ENCODE measurements at regions not wholly inside any gene's neighbourhood (a gene's known extent, or its start where the extent isn't known, plus 50 kb on each side); places are given as distances from the start of the nearest gene placed in this dataset.

DNA sequence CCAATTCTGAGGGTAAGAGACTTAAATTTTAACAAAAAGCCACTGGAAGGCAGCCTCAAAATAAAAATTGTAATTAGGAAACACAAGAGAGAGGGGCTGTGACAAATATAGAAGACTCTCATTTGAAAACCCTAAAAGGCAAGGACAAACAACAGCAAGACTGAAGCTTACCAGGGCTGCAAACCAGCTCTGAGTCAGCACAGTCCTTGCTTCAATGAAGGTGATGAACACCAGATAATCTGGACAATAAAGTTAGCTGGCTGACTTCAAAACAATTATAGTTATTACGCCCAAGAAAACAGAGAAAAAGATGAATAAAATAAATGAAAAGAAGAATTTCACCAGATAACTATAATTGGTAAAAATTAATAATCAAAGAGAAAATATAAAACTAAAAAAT lies 149.3 kb upstream of the NSMCE3 start:
- no peak for DNase-seq

DNA sequence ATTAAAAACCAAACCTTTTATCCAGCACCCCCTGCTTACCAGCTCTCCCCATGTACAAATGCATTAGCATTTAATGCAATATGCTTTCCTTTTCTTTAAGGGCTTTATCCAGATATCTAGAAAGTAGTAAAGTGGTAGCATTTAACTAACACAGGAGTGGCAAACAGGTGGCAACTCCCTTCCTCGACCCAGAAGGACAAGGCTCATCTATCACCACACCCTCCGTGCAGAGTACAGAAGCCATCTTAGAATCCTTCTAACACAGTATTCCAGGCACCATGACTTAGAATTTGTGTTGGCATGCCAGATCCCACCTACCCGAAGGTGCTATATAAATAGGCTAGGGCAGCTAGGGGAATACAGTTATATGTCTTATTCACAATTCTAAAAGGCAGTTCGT lies 148.6 kb upstream of the NSMCE3 start:
- DNase-seq: no peak

DNA sequence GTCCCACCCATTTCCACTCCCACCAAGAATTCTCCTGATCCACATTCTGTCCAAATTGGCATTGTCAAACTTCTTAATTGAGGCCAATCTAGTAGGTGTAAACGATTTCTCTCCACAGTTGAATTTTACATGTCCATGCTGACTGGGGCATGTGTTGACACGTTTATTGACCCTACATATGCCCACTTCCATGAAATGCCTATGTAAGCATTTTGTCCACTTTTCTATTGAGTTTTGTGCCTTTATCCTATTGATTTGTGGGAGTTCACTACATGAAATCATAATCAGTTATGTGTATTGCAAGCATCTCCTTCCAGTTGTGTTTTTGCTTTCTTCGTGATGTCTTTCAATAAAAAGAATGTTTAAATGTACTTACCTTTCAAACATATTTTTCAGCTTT lies 141.7 kb upstream of the NSMCE3 start:
- DNase-seq: no peak

DNA sequence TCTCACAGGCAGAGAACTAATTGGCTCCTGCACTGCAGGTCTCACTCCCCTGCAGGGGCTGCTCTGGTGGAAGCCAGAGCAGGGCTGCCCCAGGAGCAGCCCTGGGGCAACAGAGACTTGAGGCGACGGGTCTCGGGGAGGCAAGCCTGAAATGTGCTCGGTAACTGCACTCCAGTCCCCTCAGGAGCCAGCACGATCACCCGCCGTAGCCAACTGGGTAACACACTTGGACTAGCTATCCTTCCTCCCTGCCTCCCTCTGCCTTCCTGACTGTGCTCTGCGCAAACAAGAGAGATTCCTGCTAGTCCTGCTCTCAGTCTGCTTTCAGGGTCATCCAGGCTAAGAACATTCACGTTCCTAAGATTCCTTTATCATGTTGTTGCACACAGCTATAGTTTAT lies 140.7 kb upstream of the NSMCE3 start:
- no peak for DNase-seq

DNA sequence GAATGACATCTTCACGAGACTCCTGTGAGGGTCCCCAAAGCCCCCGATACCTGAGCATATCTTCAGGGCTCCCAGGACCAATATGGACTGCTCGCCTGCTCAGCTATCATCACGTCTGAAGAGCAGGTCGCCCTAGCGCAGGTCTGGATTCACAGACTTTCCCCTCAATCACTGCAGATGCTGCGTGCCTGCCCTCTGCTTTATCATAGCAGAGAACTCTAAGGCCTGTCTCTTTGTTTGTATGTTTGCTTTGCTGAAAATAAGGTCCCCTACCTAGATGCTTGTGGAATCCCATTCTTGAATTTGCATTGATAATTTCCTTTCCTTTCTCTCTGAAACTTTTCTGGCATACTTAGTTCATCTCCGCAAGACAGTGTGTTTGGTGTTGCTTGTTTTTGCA lies 140.3 kb upstream of the NSMCE3 start:
- DNase-seq: no peak

DNA sequence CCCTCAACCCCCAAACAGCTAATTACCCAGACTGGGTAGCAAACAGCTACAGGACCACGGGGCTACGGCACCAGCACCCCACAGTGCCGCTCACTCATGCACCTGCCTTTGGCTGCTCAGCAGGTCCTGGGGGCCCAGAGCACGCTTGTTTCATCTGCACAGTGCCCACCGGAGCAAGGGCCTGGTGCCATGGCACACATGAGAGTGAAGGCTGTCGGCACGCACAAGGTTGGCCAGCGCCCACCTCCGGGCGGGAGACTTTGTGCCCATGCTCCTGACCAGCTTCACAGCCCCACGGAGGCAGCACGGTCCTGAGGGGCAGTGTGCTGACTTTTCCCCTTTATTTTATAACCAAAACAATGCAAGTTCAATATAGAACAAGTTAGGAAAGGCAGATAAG lies 135.9 kb upstream of the NSMCE3 start:
- no peak for DNase-seq

DNA sequence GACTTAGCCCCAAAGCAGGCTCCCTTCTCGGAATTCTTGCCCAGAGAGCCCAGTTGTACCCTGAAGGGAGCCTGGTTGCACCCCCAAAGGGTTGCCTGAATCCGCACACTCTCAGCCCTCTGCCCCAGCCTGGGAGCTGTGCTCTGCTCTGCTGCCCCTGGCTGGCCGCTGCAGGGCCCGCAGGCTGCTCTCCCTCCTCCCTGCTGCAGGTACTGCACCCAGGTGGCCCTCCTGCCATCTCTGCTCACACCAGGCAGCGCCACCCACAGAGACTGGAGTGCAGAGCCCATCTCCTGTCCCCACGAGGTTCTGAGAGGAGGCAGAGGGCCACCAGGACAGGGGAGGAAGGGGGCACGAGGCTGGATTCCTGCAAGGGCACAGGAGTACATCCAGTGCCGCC lies 134.2 kb upstream of the NSMCE3 start:
- DNase-seq: no peak

DNA sequence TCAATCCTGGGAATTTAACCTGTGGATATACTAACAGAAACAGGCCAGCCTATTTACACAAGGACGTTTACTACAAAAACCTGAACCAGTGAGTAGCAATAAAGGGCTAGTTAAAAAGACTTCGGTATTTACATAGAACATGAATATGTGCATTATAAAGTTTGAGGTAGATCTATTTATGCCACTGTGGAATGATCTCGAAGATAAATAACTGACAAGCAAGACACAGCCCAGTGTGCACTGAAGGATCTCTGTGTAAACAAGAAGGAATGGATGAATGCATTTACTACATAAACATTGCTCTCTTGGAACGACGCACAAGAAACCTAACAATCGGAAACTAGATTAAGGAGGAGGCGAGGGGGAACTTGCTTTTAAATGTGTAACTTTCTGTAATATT lies 132.0 kb upstream of the NSMCE3 start:
- no peak for DNase-seq

DNA sequence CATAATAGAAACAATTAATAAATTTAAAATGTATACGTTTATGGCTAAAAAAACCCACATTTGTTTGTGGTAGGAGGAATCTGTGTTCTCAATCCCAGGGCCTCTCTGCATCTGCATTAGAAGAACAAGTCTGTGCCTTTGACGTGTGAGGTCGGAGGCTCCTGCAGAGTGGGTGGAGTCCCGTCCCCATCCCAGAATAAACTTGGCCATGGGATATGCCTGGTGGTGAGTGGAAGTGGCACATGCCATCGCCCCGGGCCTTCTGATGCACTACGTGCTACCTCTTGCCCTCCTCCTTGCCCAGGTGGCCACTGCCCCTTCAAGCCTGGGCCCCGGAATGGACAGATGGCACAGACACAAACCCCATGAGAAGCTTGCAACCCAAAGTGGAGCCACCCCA lies 131.1 kb upstream of the NSMCE3 start:
- no peak for DNase-seq

DNA sequence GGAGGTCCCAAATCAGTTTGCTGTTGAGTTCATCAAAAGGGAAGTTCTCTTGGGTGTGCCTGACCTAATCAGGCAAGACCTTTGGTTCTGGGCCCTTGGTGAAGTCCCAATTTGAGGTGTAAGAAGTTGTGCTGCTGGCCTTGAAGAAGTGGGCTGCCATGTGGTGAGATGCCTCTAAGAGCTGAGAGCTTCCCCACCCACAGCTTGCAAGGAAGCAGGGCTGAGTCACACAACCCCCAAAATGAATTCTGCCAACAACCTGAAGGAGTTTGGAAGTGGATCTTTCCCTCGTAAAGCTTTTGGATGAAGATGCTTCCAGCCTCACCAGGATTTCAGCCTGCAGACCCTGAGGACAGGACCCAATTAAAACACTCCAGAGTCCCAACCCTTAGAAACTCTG lies 129.3 kb upstream of the NSMCE3 start:
- DNase-seq: no peak

DNA sequence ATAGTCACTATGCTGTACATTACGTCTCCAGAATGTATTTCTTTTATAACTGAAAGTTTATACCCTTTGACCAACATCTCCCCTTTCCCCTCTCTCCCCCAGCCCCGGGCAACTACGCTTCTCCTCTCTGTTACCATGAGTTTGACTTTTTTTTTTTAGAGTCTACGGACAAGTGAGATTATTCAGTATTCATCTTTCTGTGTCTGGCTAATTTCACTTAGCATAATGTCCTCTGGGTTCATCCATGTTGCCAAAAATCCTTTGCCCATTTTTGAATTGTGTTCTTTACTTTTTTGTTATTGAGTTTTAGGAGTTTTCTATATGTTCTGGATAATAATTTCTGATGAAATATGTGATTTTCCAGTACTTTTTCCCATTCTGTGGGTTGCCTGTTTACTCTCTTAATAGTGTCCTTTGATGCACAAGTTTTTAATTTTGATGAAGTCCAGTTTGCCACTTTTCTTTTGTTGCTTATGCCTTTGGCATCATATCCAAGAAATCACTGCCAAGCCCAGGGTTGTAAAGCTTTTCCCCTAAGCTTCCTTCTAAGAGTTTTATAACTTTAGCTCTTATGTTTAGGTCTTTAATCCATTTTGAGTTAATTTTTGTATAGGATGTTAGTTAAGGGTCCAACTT lies 126.7 kb upstream of the NSMCE3 start:
- DNase-seq: no peak

DNA sequence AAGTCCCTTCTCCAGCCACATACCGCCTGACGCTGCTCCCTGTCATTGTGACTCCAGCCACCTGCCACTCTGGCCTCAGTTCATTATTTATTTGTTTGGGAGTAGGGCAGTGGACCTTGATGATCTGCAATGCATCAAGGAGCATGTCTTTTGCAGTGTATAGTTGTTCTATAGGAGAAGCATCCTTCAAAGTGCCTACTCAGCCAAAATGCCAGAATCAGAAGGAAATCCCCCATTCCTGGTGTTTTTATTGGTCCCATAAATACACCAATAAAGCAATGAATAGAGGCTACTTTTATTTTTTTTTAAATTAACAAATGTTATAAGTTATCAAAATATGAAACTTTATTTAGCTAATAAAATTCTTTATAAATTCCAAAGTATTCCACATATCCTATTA lies 123.8 kb upstream of the NSMCE3 start:
- no peak for DNase-seq

DNA sequence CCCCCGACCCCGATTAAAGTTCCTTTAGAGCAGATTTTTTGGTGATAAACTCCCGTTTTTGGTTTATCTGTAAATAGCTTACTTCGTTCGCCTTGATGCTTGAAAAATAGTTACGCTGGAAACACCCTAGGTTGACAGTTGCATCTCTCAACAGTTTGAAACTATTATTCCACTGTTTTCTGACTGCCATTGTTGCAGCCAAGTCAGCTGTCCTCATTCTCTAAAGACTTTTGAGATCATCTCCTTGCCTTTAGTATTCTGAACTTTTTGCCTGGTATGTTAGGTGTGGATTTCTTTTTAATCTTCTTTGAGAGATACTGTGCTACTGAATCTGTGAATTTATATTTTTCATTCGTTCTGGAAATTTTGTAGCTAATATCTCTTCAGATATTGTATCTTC lies 122.7 kb upstream of the NSMCE3 start:
- DNase-seq: no peak

DNA sequence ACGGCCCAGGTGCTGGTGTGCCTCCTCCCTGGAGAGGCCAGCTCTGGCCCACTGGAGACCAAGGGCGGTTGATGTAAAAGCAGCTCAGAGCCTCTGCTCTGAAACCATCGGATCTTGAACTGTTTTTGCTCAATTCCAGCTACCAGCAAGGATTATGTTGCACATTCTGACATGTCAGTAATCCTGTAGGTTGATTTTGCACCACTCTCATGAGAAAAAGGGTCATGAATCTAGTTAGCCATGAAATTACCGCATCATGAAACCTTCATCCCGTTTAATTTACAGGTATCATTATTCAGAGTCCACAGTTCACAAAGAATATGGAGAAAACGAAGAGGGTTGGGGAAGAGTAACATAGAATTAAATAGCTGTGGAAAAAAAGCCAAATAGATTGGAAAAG lies 120.4 kb upstream of the NSMCE3 start:
- no peak for DNase-seq

DNA sequence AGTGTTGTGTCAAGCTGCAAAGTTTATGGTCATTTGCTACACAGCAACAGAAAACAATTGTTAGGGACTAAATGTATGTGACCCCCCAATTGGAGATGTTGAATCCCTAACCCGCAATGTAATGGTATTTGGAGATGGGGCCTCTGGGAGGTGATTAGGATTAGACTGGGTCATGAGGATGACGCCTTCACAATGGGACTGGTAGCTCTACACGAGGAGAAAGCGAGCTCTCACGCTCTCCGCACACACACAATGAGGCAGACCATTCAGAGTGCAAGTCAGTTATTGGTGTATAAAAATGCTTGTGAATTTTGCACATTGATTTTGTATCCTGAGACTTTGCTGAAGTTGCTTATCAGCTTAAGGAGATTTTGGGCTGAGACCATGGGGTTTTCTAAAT lies 116.9 kb upstream of the NSMCE3 start:
- DNase-seq: no peak

DNA sequence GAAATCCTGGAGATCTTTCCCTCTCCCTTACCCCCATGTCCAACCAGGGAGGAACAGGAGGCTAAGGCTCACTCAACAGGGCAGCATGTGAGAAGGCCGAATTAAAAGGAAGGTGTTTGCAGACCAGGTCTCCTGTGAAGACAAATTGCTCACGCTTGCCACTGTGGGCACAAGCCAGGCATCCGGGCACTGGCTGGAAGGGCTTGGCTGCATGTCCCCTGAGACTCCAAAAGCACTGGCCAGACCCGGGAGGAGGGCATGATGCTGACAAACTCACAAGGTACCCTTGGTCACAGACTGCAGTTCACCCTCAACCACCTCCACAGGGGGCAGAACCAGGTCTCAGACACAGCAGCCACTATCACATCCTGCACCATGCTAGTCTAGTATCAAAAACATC lies 113.7 kb upstream of the NSMCE3 start:
- no peak for DNase-seq

DNA sequence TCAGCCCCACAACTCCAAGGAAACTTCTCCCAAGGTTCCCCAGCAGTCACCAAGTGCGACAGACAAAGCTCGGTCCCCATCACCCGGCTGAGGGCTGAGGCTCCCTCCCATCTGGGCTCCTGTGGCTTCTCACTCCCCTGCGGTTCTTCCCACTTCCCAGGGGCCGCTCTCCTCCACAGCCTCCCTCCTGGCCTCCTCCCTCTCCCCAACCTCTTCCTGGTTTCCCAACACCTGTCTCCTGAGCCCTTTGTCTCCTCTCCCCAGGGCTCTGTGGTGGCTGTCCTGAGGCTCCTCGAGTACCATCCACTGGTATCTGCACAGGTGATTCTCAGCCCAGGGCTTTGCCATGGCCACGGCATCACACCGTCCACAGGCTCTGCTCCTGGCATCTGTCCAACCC lies 113.2 kb upstream of the NSMCE3 start:
- DNase-seq: no peak

DNA sequence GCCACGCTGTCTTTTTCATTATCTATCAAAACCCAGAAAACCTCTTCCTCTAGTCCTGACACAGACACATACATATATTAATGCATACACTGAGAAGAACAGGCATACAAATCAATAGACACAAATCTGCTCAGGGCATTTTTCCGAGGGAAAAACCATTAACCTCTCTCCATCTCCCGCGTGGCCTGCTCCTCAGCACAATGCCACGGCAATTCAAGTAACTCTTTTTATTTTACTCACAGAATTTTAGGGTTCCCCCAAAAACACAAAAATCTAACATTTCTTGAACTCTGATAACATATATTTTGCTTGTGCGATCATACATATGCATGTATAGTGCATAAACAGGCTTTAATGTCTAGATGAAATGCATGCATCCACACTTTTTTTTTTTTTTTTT lies 110.8 kb upstream of the NSMCE3 start:
- DNase-seq: peak; percentile 59

DNA sequence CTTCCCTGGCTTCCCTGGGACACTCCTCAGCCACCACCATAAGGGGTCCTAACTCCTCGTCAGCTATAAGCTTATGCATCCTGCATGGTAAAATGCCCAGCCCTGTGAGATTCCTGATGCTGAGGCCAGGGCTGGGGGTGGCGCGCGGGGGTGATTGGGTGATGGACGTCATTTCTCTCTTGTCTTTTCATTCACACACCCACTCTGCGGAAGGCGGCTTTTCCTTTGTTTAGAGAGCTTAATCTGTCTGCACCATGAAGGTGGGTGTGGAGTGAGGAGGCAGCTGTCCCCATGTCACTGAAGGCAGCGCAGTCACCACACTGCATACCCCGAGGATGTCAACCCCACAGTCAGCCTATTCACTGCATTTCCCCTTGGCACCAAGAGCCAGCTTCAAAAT lies 110.0 kb upstream of the NSMCE3 start:
- peak; percentile 51 for DNase-seq

DNA sequence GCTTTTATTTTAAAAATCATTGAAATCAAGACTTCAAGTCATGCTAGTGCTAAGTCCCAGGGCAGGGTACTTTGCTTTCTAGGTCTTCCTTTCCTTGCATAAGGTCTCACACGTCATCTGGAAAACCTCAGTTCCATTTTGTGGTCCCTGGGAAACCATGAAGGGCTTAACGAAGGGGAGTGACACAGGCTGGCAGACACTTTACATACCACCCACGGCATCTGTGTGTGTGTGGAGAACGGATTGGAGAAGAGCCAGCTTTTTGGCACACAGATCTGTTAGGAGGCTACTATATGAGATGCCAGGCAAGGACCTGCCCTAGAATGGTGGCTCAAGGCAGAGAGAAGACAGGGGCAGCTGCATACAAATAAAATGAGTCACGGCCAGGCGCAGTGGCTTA lies 107.5 kb upstream of the NSMCE3 start:
- no peak for DNase-seq

DNA sequence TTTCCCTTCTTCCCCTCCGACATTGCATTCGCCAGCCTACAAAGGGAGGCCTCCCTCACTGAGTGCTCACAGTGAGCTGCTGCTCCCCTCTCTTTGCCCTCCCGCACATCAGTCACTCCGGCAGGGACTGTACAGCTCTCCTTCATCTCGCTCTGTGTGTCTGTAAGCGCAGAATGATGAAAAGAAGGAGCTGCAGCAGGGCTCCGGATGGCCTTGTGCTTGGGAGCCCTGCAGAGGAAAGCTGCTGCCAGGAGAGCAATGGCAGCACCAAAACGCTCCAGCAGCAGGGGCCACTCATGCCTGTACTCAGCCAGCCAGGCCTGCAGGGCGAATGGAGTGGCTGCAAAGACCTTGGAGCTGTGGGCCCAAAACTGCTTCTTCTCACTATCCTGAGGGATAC lies 107.0 kb upstream of the NSMCE3 start:
- DNase-seq: peak; percentile 54

DNA sequence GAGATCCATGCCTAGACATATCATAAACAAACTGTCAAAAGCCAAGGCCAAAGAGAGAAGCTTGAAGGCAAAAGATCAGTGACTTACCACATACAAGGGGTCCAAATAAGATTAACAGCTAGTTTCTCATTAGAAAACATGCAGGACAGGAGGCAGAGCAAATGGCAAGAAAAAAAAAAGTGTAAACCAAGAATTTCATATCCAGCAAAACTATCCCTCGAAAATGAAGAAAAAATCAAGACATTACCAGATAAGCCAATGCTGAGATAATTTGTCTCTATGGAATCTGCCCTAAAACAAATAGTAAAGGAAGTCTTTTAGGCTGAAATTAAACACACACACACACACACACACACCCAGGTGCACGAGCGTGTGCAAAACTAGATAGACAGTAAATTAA lies 99.6 kb upstream of the NSMCE3 start:
- DNase-seq: no peak

DNA sequence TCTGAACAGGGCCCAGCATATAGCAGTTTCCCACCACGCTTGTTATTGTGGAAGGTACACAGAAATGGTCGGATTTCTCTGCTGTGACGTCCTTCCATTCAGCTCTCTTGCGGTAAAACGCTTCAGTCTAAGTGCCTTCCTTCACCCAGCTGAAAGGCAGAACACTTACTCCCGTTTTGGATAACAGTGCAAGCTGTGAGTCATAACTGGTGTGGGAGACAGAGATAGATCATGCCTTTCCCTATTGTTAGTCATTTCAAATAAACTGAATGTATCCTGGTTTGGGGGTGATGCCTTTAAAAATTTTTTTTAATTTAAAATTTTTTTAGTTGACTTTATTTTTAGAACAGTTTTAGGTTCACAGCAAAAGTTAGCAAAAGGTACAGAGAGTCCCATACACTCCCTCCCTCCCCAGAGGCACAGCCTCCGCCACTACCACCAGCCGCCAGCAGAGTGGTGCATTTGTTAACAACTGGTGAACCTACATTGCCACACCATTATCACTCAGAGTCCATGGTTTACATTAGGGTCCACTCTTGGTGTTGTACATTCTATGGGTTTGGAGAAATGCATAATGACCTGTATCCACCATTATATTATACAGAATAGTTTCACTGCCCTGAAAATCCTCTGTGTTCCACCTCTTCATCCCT lies 94.9 kb upstream of the NSMCE3 start:
- no peak for DNase-seq

DNA sequence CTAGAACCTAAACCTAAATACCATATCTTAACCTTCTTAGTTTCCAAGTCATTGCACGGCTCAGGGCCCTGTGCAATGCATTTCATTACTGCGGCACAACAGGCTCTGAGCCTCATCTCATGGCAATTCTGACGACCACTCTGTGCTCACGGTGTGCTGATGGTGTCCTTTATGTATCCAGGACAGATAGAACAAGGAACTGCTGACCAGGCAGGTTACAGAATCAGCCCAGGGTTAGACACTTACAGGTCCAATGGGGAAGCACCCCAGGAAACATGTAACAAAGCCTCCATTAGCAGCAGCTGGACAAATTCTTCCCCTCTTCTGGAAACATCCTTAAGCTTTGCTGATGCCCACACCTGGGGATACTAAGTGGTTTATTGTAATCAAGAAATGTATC lies 91.9 kb upstream of the NSMCE3 start:
- DNase-seq: no peak

DNA sequence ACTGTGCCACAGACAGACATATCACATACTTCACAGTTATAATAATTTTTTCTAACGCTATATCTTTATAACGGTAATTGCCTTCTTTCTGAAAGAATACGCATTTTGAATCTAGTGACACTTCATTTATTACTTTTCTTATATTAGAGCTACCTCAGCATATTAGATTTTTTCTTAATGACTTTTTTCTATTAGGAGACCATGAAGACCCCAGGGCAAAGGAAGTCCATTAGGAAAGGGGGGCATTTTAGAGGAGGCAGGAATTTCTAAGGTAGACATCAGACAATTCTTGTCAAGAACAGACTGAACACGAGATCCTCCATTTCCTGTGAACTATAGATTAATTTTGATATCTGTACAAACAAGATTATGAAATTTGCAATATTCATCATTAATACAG lies 90.5 kb upstream of the NSMCE3 start:
- DNase-seq: no peak

Measured in retina (tissue), 1 donor.